Activated T-helper 1 cell treated with anti-CD3 and anti-CD28 coated beads, Interleukin-2, amount 50 U/mL, for 16 hours (primary cell): ENCODE measurements at regions not wholly inside any gene's neighbourhood (a gene's known extent, or its start where the extent isn't known, plus 50 kb on each side); places are given as distances from the start of the nearest gene placed in this dataset.

Experiments used
- DNase-seq, 2 donors: peaks; one replicate each; pipeline ENCODE4 v3.0.0-alpha.2; 2020; ENCODE audit warnings: low read depth in 1 of 2, low spot score in 1 of 2

GRCh38 chr11:81470446-81470845, 1263.2 kb downstream of the FAM181B start:
- no peak for DNase-seq

GRCh38 chr11:81459766-81460306, 1273.8 kb downstream of the FAM181B start:
- no peak for DNase-seq

- DNase-seq: no peak
These were observed 1284.0 kb downstream of the FAM181B start for GRCh38 chr11:81449588-81450156.

- no peak for DNase-seq
These were observed 1289.4 kb downstream of the FAM181B start for GRCh38 chr11:81444297-81444696.

GRCh38 chr11:81432333-81432732, 1301.3 kb downstream of the FAM181B start:
- no peak for DNase-seq

GRCh38 chr11:81424822-81425221, 1308.8 kb downstream of the FAM181B start:
- DNase-seq: no peak

GRCh38 chr11:81422402-81422801, 1311.3 kb downstream of the FAM181B start:
- no peak for DNase-seq

GRCh38 chr11:81421251-81421860, 1312.3 kb downstream of the FAM181B start:
- no peak for DNase-seq

- DNase-seq: no peak
These were observed 1312.9 kb downstream of the FAM181B start for GRCh38 chr11:81420668-81421250.

GRCh38 chr11:81397316-81397715, 1336.3 kb downstream of the FAM181B start:
- no peak for DNase-seq

- no peak for DNase-seq
These were observed 1339.4 kb downstream of the FAM181B start for GRCh38 chr11:81394311-81394710.

GRCh38 chr11:81388326-81388725, 1345.3 kb downstream of the FAM181B start:
- no peak for DNase-seq

- no peak for DNase-seq
These were observed 1353.3 kb downstream of the FAM181B start for GRCh38 chr11:81380395-81380794.

- DNase-seq: no peak
These were observed 1356.2 kb downstream of the FAM181B start for GRCh38 chr11:81377418-81377817.

- no peak for DNase-seq
These were observed 1359.7 kb downstream of the FAM181B start for GRCh38 chr11:81373986-81374385.

- no peak for DNase-seq
These were observed 1365.5 kb downstream of the FAM181B start for GRCh38 chr11:81368192-81368591.

- no peak for DNase-seq
These were observed 1368.2 kb downstream of the FAM181B start for GRCh38 chr11:81365496-81365895.

GRCh38 chr11:81359476-81359875, 1374.2 kb downstream of the FAM181B start:
- no peak for DNase-seq

- no peak for DNase-seq
These were observed 1388.1 kb downstream of the FAM181B start for GRCh38 chr11:81345609-81346008.

- no peak for DNase-seq
These were observed 1390.7 kb downstream of the FAM181B start for GRCh38 chr11:81342966-81343365.

- DNase-seq: no peak
These were observed 1393.4 kb downstream of the FAM181B start for GRCh38 chr11:81340225-81340624.

GRCh38 chr11:81339521-81339920, 1394.1 kb downstream of the FAM181B start:
- DNase-seq: no peak

GRCh38 chr11:81337756-81338155, 1395.9 kb downstream of the FAM181B start:
- no peak for DNase-seq
